ENCODE measurements at regions not wholly inside any gene's neighbourhood (a gene's known extent, or its start where the extent isn't known, plus 50 kb on each side); places are given as distances from the start of the nearest gene placed in this dataset.

GRCh38 chr5:43840424-43841125, 237.6 kb downstream of the NNT start:
- CTCF ChIA-PET, result no interaction called here
- Histone ChIP-seq H3K4me1 (ENCODE audit: control insufficient read depth in 1 of 2, insufficient read depth in 2 of 2, low read length in 2 of 2) (no peaks in the 10 kb centered on the region), H3K36me3 (ENCODE audit: control insufficient read depth in 1 of 2, insufficient read depth in 2 of 2, low read length in 2 of 2) (no peaks in the 10 kb centered on the region), H3K27ac (ENCODE audit: low read depth, low read length) (no peak overlapping the region), H3K9ac (ENCODE audit: low read length) (no peak overlapping the region), H3K79me2 (ENCODE audit: insufficient read depth, low read length) (no peaks in the 10 kb centered on the region), H3K9me3 (ENCODE audit: control insufficient read depth in 1 of 2, insufficient read depth in 1 of 2, low read depth in 1 of 2, low read length in 2 of 2) (no peaks in the 10 kb centered on the region), H3K27me3 (ENCODE audit: insufficient read depth, low read length) (no peaks in the 10 kb centered on the region), H4K20me1 (ENCODE audit: insufficient read depth) (no peaks in the 10 kb centered on the region), H3K4me3 (replicated peaks in 1 of 2; ENCODE audit: low read depth in 1 of 2, low read length in 2 of 2) (no peak overlapping the region), H3K4me2 (ENCODE audit: low read length) (no peak overlapping the region), H3K9me2 (ENCODE audit: insufficient read depth) (no peaks in the 10 kb centered on the region), H2AFZ (ENCODE audit: low read depth, low read length, poor library complexity, severe bottlenecking) (no peak overlapping the region)
- ATAC-seq, result no peak
- DNase-seq (ENCODE audit: low read depth, low spot score), result no peak
- intact Hi-C loops (cut with micrococcal nuclease), result no loop called here
- POLR2A ChIA-PET, result no interaction called here
- RAD21 ChIA-PET (ENCODE audit: low non-redundant PET in 1 of 2, low total read pairs in 2 of 2, uncharacterized antibody in 2 of 2, unreplicated experiment in 2 of 2), result no interaction called here
- BruUV-seq (replicated peaks), result no TSS peak
- TF ChIP-seq CEBPB (IDR thresholded peaks at IDR 0.05; ENCODE audit: low read depth) (no peak), ZBTB33 (IDR thresholded peaks at IDR 0.05; ENCODE audit: extremely low read depth, insufficient replicate concordance, low read length) (no peak), ZFX (IDR thresholded peaks at IDR 0.05) (no peak), YY1 (IDR thresholded peaks at IDR 0.05; ENCODE audit: extremely low read depth, insufficient replicate concordance, low read depth, low read length) (no peak), EZH2 (IDR thresholded peaks at IDR 0.05) (no peak), POLR2AphosphoS5 (IDR thresholded peaks at IDR 0.05; ENCODE audit: low read depth, low read length) (no peak), SIN3A (IDR thresholded peaks at IDR 0.05; ENCODE audit: low read depth) (no peak), ELF1 (IDR thresholded peaks at IDR 0.05; ENCODE audit: borderline replicate concordance, low read depth) (no peak), FOSL1 (IDR thresholded peaks at IDR 0.05; ENCODE audit: low read depth) (no peak), CTCF (IDR thresholded peaks at IDR 0.05 in 2 of 3, conservative IDR thresholded peaks at IDR 0.05 in 1 of 3; ENCODE audit: borderline replicate concordance in 1 of 3, insufficient read depth in 1 of 3, low read depth in 2 of 3, low read length in 2 of 3) (no peak), EGR1 (IDR thresholded peaks at IDR 0.05; ENCODE audit: low read depth) (no peak), ZNF274 (IDR thresholded peaks at IDR 0.05; ENCODE audit: low read depth, low read length) (no peak), EZH2phosphoT487 (IDR thresholded peaks at IDR 0.05; ENCODE audit: borderline replicate concordance) (no peak), SRF (IDR thresholded peaks at IDR 0.05; ENCODE audit: low read depth) (no peak), TCF7L2 (IDR thresholded peaks at IDR 0.05; ENCODE audit: borderline replicate concordance, extremely low read depth, insufficient read depth, insufficient read length) (no peak), CBX3 (IDR thresholded peaks at IDR 0.05; ENCODE audit: low read depth) (no peak), SP1 (IDR thresholded peaks at IDR 0.05; ENCODE audit: low read depth) (no peak)
